ENCODE measurements at regions not wholly inside any gene's neighbourhood (a gene's known extent, or its start where the extent isn't known, plus 50 kb on each side); places are given as distances from the start of the nearest gene placed in this dataset.

DNA sequence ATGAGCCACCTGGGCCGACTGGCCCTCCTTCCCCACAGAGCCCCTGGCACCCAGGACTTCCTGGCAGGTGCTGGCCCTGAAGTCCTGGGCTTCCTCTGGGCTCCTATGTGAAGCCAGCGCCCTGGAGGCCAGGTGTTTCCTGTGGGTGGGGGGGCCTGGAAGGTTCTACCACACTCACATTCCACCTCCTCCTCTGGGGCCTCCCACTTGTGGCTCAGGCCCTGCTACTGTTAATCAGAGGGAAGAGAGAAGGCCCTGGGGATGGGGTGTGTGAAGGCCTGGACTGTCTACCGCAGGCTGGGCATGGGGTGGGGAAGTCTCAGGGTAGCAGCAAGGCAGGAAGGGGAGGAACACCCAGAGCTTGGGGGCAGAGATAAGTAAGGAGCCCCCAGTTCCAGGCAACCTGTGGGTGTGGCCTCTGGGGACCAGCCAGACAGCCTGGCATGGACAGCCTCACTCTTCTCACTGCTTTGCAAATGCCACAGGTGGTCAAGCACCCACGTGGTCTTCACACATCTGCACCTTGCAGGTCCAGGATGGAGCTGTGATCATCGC, 111.9 kb upstream of the TNRC6C start:
- no peak for DNase-seq (ENCODE audit: low read depth, low spot score)
- Histone ChIP-seq H3K27ac (ENCODE audit: low read depth, low read length) (no peak overlapping the region), H3K27me3 (ENCODE audit: control insufficient read depth, insufficient read depth, low read length) (peaks cover 2% of the 10 kb centered on the region), H3K9me3 (ENCODE audit: control insufficient read depth, insufficient read depth, low read length) (no peaks in the 10 kb centered on the region), H3K4me3 (ENCODE audit: low read depth, low read length) (no peak overlapping the region)
- POLR2A ChIA-PET: no interaction called here
- TF ChIP-seq, protein P1, sequence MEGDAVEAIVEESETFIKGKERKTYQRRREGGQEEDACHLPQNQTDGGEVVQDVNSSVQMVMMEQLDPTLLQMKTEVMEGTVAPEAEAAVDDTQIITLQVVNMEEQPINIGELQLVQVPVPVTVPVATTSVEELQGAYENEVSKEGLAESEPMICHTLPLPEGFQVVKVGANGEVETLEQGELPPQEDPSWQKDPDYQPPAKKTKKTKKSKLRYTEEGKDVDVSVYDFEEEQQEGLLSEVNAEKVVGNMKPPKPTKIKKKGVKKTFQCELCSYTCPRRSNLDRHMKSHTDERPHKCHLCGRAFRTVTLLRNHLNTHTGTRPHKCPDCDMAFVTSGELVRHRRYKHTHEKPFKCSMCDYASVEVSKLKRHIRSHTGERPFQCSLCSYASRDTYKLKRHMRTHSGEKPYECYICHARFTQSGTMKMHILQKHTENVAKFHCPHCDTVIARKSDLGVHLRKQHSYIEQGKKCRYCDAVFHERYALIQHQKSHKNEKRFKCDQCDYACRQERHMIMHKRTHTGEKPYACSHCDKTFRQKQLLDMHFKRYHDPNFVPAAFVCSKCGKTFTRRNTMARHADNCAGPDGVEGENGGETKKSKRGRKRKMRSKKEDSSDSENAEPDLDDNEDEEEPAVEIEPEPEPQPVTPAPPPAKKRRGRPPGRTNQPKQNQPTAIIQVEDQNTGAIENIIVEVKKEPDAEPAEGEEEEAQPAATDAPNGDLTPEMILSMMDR (IDR thresholded peaks at IDR 0.05; ENCODE audit: low read depth, low read length): no peak
- CTCF ChIA-PET: no interaction called here

DNA sequence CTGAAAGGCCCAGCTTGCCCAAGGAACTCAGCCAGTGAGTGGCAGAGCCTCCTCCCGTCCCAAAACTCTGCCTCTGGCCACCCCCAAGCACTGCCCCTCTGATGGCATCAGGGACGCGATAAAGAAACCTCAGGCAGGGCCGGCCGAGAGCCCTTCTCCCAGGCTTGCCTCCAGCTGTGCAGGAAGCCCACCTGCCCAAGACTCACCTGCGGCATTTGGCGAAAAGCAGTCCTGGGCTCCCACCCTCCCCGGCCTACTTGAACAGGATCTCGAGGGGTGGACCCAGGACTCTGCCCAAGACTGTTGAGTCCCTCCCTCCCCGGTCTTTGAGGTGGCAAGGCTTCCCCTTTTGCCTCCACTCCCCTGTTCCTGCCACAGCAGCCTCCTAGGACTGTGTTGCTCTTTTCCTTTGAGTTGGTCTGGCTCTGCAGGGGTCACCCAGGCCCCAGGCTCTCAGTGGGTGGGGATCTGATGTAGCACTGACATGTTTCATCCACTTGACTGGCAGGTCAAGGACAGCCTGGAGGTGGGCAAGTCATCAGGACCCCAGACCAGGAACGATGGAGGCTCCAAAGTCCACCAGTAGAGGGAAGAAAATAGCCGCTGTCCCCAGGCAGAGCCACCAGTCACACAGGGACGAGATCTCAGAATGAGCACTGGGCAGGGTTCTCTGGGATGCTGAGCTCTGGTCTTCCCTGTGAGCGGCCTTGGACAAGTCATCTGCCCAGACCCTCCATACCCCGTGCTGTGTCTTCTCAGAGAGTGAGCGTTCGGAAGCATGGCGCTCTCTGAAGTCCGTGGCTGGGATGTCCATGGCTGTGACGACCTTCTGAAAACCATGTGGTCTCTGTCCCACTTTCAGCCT, 111.0 kb upstream of the TNRC6C start:
- Histone ChIP-seq H3K9me3 (ENCODE audit: control insufficient read depth, insufficient read depth, low read length) (peaks cover 2% of the 10 kb centered on the region; the same call in 1 of the 2 replicates), H3K27me3 (ENCODE audit: control insufficient read depth, insufficient read depth, low read length) (peaks cover 2% of the 10 kb centered on the region), H3K27ac (ENCODE audit: low read depth, low read length) (no peak overlapping the region), H3K4me3 (ENCODE audit: low read depth, low read length) (no peak overlapping the region)
- TF ChIP-seq, protein P1 (IDR thresholded peaks at IDR 0.05; ENCODE audit: low read depth, low read length): no peak
- no peak for DNase-seq (ENCODE audit: low read depth, low spot score)
- ChIA-PET CTCF (no interaction called here), POLR2A (no interaction called here)

DNA sequence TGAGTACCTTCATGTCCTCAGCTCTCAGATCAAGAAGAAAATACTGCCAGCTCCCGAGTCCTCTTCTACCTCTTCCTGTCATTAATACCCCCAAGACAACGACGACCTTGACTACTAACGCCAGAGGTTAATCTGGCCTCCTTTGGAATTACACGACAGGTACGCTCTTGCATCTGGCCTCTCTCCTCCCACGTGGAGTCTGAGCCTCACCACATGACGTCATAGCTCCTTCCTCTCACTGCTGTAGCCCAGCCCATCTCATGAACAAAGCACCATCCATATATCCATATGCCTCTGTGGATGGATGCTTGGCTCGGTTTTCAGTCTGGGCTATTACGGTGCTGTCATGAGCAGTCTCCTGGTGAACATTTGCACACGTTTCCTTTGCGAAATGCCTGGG, 110.2 kb upstream of the TNRC6C start:
- Histone ChIP-seq H3K4me3 (ENCODE audit: low read depth, low read length) (no peak overlapping the region), H3K9me3 (ENCODE audit: control insufficient read depth, insufficient read depth, low read length) (peaks cover 9% of the 10 kb centered on the region; the same call in 1 of the 2 replicates), H3K27me3 (ENCODE audit: control insufficient read depth, insufficient read depth, low read length) (peaks cover 4% of the 10 kb centered on the region), H3K27ac (ENCODE audit: low read depth, low read length) (no peak overlapping the region)
- ChIA-PET POLR2A (no interaction called here), CTCF (no interaction called here)
- DNase-seq (ENCODE audit: low read depth, low spot score): no peak
- TF ChIP-seq, protein P1 (IDR thresholded peaks at IDR 0.05; ENCODE audit: low read depth, low read length): no peak

DNA sequence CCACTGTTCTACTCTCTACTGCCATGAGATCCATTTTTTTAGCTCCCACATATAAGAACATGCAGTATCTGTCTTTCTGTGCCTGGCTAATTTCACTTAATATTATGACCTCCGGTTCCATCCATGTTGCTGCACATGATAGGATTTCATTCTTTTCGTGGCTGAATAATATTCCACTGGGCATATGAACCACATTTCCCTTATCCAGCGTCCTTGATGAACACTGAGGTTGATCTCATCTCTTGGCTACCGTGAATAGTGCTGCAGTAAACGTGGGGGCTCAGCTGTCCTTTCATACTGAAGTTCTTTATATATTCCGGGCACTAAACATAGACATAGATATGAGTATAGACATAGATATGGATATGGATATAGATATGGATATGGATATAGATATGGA, 109.3 kb upstream of the TNRC6C start:
- DNase-seq (ENCODE audit: low read depth, low spot score): no peak
- TF ChIP-seq, protein P1 (IDR thresholded peaks at IDR 0.05; ENCODE audit: low read depth, low read length): no peak
- no peak overlapping the region for H3K4me3 ChIP-seq (ENCODE audit: low read depth, low read length)
- H3K9me3 ChIP-seq (ENCODE audit: control insufficient read depth, insufficient read depth, low read length): peaks cover 13% of the 10 kb centered on the region; the same call in 1 of the 2 replicates
- no peak overlapping the region for H3K27ac ChIP-seq (ENCODE audit: low read depth, low read length)
- H3K27me3 ChIP-seq (ENCODE audit: control insufficient read depth, insufficient read depth, low read length): peaks cover 8% of the 10 kb centered on the region
- ChIA-PET POLR2A (no interaction called here), CTCF (no interaction called here)

DNA sequence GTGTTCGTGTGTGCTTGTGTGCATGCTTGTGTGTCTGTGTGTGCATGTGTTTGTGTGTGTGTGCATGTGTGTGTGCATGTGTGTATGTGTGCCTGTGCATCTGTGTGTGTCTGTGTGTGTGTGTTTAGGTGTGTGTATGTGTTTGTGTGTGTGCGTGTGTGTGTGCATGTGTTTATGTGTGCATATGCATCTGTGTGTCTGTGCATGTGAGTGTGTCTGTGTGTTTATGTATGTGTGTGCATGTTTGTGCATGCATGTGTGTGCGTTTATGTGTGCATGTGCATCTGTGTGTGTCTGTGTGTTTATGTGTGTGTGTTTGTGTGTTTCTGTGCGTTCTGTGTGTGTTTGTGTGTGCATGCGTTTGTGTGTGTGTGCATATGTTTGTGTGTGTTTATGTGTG, 106.6 kb upstream of the TNRC6C start:
- CTCF ChIA-PET: no interaction called here
- Histone ChIP-seq H3K9me3 (ENCODE audit: control insufficient read depth, insufficient read depth, low read length) (peaks cover 13% of the 10 kb centered on the region; the same call in 1 of the 2 replicates), H3K4me3 (ENCODE audit: low read depth, low read length) (no peak overlapping the region), H3K27me3 (ENCODE audit: control insufficient read depth, insufficient read depth, low read length) (peaks cover 8% of the 10 kb centered on the region), H3K27ac (ENCODE audit: low read depth, low read length) (no peak overlapping the region)
- TF ChIP-seq, protein P1 (IDR thresholded peaks at IDR 0.05; ENCODE audit: low read depth, low read length): no peak
- DNase-seq (ENCODE audit: low read depth, low spot score): no peak
- POLR2A ChIA-PET: no interaction called here
